NCI-H2171 treated with DMSO at 0.1 percent for 48 hours (cell line): ENCODE measurements at regions not wholly inside any gene's neighbourhood (a gene's known extent, or its start where the extent isn't known, plus 50 kb on each side); places are given as distances from the start of the nearest gene placed in this dataset.
A peak's percentile ranks its signal among the peaks of the same experiment; 100 is the strongest.

Source experiments
- DNase-seq: peaks from one replicate; lab custom pipeline; 2025; lab: John Stamatoyannopoulos, UW

DNA sequence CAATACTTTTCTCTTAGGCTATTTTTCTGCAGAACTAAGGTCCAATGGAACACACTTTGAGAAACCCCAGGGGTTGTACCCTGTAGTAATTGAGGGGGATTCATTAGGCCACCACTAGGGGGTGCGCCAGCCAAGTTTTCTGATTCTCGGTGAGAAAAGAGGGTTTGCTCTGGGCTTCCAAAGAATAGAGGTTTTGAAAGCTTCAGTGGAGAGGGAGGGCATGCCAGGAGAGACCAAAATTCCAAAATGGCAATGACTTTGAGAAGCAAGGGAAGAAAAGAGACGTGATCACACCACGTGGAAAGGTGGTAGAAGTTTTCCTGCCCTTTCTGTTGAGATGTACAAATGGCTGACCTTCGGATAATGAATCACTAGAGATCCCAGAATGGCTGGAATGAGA, 323.3 kb downstream of the RPS6KC1 start:
- DNase-seq, result peak; percentile 59

DNA sequence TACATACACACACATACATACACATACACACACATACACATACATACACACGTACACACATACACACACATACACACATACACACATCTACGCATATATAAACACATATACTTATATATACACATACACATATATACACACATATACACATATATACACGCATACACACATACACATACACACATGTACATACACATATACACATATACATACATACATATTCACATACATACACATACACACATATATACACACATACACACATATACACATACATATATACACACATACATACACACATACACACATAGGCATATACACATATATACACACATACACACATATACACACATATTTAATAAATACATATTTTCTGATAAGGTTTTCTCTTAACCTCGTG, 324.0 kb downstream of the RPS6KC1 start:
- DNase-seq, result no peak

DNA sequence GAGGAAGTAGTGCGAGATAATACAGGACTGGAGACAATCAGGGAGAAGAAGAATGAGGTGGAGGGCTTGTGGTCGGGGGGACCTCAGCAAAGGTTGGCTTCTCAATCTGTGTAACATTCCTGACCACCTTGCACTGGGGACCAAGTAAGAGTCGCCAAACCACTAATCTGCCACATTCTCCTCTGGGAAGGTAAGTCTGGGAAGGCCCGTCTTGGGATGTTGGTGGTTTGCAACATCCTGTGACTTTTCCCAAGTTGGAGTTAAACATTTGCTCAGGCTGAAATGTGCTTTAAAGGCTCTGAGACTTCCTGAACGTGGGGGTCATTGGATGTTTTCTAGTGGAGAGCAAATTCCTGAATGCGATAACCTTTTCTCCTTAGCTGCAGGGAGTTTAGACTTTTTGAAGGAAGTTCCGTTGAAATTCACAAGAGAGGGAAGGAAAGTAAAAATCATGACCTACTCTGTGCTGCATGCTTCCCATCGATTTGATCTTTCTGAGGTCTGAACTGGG, 325.9 kb downstream of the RPS6KC1 start:
- DNase-seq, result no peak

DNA sequence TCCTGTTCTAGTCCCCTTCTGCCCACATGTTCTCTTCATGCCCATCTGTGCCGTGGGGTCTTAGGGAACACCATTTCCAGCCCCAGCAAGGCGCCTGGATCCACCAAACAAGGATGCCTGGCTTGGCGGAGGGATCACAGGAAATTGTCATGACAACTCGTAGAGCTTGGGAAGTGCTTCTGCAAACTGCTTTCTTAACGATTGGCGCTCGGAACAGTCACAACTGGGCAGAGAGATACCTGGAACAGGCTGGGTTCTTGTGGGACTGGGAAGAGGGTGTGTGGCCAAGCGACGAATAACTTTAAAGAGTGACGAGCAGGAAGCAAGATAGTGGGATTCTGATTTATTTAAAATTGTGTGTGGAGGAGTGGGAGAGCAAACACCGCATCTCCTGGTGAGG, 329.8 kb downstream of the RPS6KC1 start:
- no peak for DNase-seq

DNA sequence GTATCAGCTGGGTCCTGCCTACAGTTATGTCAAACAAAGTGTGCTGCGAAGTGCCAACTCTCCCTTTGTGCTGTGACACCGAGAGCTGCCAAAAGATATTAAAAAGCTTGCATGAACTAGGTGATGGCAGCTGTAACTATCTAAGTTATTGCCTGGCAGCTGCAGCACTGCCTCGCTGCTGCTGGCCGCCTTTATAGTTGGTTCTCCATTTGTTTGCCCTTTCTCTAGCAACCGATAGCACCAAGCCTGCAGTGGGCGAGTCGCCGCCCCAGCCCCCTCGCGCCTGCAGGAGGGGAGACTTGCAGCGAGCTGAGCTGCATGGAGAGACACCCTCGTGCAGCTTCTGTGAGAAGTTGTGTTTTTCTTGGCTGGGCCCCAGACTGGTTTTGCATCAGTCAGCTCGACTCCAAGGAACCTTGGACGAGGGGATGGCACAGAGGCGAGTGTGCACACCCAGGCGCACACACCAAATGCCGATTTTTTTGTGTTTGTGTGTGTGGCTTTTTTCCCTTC, 330.6 kb downstream of the RPS6KC1 start:
- peak; percentile 25 for DNase-seq

DNA sequence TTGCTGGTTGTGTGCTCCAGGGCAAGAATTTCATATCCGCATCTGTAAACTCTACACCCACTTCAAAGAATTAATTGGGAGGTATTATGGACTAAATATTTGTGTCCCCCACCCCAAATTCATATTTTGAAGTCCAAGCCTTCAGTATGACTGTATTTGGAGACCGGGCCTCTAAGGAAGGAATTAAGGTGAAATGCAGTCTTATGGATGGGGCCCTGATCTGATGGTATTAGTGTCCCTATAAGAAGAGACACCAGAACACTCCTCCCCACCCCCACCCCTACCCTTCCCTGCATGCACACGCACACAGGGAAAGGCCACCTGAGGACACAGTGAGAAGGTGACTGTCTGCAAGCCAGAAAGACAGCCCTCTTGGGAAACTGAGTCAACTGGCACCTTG, 332.4 kb downstream of the RPS6KC1 start:
- no peak for DNase-seq

DNA sequence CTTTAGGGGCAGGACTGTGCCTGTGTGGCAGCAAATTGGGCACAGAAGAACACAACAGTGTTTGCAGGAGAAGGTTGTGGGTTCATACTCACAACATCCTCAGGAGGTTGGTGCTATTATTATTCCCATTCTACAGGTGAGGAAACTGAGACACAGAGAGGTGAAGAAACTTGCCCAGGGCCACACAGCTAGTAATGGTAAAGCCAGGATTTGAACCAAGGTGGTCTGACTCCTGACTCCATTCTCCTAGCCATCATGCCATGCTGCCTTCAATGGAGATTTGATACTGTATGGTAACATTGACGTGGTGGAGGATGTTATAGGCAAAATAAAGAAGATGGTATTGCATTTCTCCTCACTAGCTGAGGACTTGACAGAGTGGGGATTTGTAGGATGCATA, 334.2 kb downstream of the RPS6KC1 start:
- no peak for DNase-seq

DNA sequence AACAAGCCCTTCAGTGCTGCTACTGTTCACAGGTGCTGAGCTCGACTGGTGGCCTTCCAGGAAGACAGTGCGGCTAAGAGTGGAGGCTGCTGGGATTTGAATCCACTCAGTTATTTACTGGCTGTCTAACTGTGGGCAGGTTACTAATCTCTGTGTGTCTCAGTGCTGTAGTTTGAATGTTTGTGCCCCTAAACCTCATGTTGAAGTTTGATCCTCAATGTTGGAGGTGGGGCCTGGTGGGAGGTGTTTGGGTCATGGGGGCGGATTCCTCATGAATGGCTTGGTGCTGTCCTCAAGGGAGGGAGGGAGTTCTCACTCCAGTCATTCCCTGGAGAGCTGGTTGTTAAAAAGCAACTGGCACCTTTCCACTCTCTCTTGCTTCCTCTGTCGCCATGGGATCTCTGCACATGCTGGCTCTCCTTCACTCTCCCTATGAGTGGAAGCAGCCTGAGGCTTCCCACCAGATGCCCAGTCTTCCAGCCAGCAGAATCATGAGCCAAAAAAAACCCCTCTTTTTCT, 334.8 kb downstream of the RPS6KC1 start:
- DNase-seq, result peak; percentile 22

DNA sequence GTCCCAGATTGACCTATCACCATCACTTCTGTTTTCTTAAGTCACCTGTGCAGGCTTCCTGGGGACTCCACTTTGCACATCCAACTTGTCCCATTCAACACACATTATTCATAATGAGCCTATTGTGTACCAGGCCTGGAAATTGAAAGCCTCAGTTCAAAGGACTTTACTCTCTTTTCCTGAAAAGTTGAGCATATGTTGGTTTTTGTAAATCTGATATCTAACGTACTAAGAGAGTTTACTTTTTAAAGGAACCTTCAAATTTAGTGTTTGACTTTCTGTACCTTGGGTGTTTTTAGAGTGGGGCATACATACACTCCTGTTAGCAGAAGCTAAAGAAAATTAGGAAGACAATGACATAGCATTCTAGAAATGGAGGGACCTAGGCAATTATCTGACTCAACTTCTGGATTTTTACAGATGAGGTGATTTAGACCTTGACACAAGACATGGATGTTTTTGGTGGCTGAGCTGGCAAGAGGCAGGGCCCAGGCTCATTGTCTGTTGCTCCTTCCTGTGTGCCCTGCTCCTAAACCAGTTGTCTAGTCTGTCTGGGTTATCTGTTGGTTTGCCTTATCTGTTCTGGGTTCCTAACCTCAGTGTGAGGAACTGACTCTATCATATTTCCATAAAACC, 336.5 kb downstream of the RPS6KC1 start:
- DNase-seq, result no peak

DNA sequence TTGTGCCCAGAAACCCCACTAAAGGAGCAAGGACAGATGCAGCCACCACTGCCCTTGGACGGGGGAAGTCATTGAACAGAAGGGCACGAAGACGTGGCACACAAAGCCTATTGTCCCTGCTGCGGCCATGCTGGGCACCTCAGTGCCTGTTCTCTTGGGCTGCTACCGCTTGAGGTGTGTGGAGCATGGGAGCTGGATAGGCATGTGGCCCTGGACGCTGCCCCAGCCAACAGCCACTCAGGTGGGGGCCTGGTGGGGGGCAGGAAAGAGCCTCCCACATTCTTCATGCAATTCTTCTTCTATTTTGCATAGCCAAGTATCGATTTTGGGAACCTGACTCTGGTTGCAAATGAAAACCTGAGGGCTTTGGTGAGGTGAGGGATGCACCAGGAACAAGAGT, 337.2 kb downstream of the RPS6KC1 start:
- no peak for DNase-seq

DNA sequence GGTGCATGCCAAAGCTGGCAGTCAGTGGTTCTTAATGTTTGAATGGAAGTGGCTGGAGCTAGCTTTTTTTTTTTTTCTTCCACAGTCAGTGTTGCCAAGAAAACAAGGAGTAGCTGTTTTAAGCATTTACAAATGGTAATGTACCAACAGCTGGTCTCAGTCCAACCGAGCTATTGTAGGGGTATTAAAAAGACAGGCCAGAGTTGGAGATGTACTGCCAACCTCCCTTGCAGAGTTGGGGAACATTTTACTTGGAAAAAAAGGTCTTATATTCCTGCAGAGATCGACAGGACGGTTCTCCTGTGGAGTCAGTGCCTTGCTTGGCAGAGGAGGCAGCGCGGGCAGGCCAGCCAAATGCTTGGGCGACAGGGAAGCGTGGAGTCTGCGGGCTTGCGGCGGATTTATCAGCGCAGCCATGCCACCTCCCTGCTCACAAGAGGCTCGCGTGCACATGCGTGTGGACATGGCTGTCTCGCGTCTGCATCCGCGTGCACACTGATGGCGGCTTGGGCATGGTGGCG, 338.1 kb downstream of the RPS6KC1 start:
- DNase-seq, result no peak

DNA sequence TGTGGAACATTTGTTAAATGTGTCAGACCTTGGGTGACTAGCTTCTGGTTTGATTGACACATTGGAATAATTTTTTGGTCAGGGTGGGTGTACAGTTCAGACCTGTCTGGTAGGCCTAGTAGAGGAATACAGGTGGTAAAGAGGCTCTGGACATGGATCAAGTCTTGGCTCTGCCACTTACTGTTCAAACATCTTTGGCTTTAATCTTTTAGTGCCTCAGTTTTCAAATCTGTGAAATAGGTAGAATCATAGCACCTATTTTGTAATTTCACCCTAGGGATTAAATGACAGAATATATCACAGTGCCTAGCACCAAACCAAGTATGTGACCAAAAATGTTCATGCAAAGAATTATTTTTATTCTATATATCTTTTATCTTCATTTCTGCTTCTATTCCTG, 340.4 kb downstream of the RPS6KC1 start:
- DNase-seq, result no peak

DNA sequence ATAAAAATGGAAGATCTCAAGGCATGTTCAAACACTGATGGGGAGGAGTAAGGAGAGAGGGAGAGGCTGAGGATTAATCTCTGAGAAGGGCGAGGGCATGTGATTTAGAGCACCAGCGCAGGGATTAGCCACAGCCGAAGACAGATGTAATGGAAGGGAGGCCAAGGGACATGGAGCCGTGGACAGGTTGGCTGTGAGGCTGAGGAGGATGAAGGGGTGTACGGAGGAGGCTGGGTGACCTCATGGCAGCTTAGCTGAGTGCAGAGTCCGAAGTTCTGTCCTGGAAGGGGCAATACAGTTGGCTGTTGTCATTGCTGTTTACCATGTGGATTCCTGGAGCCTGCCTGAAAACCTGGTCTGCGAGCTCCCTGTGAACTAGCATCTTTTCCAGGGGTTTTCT, 342.8 kb downstream of the RPS6KC1 start:
- DNase-seq, result no peak

DNA sequence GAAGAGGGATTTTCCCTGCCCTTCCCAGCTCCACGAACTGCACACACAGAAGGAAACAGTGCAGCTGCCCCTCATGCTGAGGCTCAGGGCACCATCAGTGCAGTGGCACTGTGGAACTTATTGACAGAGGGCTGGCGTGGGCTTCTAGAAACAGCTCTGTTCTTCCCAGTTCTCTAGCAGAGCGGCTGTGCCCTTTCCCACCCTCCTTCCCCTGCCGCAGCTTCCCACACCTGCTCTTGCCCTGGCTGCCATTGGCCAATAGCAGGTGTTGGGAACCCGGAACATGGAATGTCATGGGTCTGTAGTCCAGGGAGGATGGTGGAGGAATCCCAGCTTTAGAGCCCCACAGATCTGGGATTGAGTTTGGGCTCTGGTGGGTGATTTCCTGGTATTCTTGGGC, 343.8 kb downstream of the RPS6KC1 start:
- no peak for DNase-seq

DNA sequence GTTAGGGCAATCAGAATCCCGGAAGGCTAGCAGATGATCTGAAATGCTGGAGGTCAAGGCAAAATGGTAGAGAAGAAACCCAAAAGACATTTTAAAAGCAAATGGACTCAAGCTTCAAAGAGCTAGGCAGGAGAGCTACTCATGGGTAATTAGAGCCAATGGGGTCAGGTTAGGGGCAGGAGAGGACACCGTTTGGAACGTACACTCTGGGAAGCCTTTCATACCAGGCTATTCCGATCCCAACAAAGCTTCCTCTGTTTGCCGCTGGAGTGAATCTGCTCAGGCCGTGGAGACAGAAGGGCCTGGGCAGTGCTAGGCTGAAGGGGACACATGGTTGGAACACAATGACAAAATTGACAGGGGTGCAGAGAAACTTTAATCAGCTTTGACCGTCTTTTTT, 346.6 kb downstream of the RPS6KC1 start:
- no peak for DNase-seq

DNA sequence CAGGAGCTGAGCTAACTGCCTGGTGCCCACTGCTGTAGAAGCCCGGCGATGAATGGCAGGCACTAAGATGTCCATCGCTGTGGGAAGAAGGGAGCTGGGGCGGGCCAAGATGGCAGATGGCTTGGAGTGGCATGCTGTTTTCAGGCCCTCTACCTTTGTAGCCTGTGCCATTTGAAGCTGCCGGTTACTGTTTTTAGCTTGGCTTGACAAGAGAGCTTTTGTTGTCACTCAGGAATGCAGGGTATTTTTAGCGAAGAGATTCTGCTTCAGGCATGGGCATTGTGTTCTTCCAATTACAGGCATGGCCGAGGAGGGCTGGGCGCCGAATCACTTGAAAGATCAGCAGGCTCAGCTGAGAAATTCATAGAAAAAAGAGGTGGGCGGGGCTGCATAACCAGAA, 348.7 kb downstream of the RPS6KC1 start:
- no peak for DNase-seq

DNA sequence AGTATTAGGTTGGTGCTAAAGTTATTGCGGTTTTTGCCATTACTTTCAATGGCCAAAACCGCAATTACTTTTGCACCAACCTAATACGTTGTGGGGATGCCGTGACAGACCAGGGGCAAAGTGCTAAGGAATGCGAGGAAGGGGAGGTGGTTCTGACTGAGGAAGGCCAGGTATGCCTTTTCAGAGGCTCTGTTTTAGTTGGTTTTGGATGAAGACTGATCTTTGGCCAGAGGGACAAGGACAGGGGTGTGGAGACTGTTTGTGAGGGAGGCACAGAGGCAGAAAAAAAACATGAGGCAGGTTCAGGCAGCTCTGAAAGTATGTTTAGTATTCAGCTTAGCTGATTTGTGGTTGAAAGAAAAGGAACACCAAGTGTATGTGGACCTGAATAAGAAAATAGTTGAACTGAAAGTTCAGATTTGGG, 358.2 kb downstream of the RPS6KC1 start:
- DNase-seq, result no peak

DNA sequence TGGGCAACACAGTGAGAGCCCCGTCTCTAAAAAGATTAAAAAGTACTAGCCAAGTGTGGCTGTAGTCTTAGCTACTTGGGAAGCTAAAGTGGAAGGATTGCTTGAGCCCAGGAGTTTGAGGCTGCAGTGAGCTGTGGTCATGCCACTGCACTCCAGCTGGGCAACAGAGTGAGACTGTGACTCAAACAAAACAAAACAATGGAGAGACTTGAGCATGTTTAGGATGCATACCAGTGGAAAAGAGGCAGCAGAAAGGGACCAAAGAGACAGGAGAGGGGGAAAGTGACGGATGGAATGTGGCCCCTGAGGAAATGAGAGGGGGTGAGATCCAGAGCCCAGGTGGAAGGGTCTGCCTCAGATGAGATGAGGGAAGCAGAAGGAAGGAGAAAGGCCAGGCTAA, 358.9 kb downstream of the RPS6KC1 start:
- no peak for DNase-seq

DNA sequence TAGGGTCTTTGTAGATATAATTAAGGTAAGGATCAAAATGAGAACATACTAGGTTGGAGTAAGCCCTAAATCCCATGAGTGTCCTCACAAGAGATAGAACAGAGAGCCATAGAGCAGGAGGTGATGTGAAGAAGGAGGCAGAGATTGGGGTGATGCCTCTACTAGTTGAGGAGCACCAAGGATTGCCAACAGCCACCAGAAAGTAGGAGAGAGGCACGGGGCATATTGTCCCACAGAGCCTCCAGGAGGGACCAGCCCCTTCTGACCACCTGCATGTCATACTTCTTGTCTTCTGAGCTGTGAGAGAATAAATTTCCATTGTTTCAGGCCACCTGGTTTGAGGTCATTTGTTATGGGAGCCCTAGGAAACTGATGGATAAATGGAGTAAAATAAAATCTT, 363.3 kb downstream of the RPS6KC1 start:
- no peak for DNase-seq

DNA sequence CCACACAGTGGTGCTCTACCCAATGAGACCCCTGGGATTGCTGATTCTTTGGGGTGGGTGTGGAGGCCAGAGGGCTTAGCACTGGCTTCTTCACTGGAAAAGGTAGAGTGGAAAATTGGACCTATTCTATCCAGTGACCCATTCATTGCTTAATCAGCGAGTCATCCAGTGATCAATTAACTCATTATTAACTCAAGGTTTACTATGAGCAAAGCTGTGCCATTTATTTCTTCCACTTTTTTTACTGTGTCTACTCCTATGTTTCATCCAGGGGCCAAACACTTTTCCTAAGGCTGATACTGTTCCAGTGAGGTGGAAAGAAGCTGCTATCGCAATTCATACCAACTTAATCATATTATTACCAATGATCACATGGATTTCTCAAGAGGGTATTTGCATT, 363.9 kb downstream of the RPS6KC1 start:
- DNase-seq, result no peak

DNA sequence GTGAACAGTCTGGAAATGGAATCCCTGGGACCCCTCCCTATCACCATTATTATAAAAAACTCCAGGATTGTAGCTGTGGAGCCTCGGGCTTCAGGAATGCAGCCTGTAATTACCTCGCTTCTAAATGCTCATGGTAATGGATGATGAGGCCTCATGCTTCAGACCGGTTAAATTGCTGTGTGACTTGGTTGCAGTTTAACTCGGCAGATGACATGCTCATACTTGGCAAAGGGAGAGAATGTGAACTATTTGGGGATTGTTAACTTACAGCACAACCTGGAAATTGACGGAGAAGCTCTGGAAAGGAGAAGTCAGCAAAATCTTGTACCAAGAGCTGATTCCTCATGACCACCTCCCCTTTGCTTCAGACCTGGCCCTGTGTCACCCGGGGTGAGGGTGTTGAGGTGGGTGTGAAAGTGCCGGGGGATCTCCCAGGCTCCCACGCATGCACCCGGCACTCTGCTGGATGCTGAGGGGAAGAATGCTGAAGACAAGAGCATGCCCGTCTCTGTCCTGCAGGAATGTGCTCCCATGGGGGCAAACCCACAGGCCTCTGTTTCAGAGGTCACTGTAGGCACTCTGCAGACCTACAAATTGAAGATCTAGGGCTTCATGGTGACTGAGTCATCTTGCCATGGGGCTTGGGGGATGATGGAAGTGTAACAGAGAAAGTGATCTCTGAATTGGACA, 364.8 kb downstream of the RPS6KC1 start:
- DNase-seq, result no peak

DNA sequence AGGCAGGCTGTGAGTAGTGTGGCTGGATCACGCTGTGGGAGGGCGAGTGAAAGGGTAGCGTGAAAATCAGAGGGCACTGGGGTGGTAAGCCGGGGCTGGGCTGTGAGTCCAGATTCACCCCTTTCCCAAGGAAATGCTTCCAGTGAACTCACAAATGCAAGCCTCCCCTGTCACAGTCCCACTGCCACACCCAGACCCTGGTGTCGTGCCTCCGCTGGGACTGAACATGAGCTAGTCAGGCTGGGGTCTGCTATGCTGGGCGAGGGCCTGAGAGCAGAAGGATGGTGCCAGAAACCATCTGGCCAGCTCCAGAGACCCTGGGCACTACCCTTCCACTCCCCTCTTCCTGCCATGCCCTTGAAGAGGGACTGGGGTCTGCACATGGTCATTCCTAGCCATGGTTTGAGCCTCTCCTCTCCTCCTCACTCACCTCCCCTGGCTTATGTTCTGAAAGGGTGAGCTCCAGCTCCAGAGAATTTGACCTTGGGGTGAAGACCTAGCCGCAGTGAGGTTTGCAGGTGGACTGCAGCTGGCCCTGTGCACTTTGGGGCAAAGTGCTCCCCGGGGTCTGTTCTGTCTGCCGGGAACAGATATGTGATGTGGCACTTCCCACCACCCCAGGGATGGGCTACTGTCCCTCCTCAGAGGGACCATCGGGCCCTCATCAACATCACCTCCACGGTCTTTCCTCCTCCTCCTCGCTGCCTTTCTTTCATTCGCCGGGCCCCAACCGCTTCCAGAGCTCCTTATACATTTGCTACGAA, 365.6 kb downstream of the RPS6KC1 start:
- DNase-seq, result no peak
